ENCODE measurements at regions not wholly inside any gene's neighbourhood (a gene's known extent, or its start where the extent isn't known, plus 50 kb on each side); places are given as distances from the start of the nearest gene placed in this dataset.

DNA sequence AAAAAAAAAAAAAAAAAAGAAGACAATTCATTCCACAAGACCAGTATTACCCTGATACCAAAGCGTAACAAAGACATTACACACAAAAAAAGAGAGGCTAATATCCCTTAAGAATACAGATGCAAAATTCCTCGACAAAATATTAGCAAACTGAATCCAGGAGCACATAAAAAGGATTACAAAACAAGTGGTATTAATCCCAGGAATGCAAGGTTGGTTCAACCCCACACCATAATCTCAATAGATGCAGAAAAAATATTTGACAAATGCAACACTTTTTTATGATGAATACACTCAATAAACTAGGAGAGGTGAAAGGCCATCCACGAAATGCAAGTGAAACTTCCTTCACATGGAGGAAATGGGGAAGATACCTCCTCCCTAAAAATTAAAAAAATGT is 80.1 kb upstream of the TLR4 start:
- H3K79me2 ChIP-seq (ENCODE audit: insufficient read depth, low read length) = no peaks in the 10 kb centered on the region
- ATAC-seq (ENCODE audit: insufficient read depth, low read depth) = no peak
- TF ChIP-seq EZH2 (IDR thresholded peaks at IDR 0.05; ENCODE audit: borderline replicate concordance, low read depth, low read length, severe bottlenecking) = no peak
- TF ChIP-seq, protein P1, sequence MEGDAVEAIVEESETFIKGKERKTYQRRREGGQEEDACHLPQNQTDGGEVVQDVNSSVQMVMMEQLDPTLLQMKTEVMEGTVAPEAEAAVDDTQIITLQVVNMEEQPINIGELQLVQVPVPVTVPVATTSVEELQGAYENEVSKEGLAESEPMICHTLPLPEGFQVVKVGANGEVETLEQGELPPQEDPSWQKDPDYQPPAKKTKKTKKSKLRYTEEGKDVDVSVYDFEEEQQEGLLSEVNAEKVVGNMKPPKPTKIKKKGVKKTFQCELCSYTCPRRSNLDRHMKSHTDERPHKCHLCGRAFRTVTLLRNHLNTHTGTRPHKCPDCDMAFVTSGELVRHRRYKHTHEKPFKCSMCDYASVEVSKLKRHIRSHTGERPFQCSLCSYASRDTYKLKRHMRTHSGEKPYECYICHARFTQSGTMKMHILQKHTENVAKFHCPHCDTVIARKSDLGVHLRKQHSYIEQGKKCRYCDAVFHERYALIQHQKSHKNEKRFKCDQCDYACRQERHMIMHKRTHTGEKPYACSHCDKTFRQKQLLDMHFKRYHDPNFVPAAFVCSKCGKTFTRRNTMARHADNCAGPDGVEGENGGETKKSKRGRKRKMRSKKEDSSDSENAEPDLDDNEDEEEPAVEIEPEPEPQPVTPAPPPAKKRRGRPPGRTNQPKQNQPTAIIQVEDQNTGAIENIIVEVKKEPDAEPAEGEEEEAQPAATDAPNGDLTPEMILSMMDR (IDR thresholded peaks at IDR 0.05; ENCODE audit: borderline replicate concordance, extremely low read depth, low read length, poor library complexity, severe bottlenecking) = no peak
- H3K9ac ChIP-seq (ENCODE audit: low read depth, low read length) = no peak overlapping the region
- no peaks in the 10 kb centered on the region for H4K20me1 ChIP-seq (ENCODE audit: insufficient read depth, low read length)
- H3K4me1 ChIP-seq (ENCODE audit: insufficient read depth, low read length) = no peaks in the 10 kb centered on the region
- H3K27ac ChIP-seq (ENCODE audit: low read length) = no peak overlapping the region
- no peak overlapping the region for H3K4me3 ChIP-seq (ENCODE audit: low read depth in 1 of 2, low read length in 2 of 2)
- H3K27me3 ChIP-seq (ENCODE audit: insufficient read depth, low read length, poor library complexity) = no peaks in the 10 kb centered on the region
- H2AFZ ChIP-seq (ENCODE audit: low read depth, low read length) = no peak overlapping the region
- no peak for DNase-seq
- no peaks in the 10 kb centered on the region for H3K36me3 ChIP-seq (ENCODE audit: insufficient read depth, low read length)
- H3K4me2 ChIP-seq (ENCODE audit: insufficient read depth, low read length) = no peak overlapping the region
- H3K9me3 ChIP-seq (ENCODE audit: insufficient read depth, low read length, severe bottlenecking) = peaks cover 9% of the 10 kb centered on the region

DNA sequence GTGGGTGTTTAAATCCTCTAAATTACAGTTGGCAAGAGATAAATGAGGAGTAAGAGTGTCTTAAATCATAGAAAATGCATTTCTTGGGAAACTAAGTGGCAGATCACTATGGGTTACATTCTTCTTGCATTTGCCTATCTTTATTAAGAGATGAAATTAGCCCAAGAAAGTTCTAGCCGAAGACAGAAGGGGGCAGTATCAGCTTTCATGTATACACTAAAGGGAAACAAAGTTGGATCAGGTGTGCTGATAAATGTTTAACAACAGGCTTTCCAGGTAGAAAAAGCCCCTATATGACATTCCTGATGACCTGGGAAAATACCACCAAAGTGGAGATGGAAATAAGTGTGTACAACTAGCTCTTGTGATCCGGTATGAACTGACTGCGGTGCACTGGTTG is 81.9 kb upstream of the TLR4 start:
- no peak for TF ChIP-seq EZH2 (IDR thresholded peaks at IDR 0.05; ENCODE audit: borderline replicate concordance, low read depth, low read length, severe bottlenecking)
- TF ChIP-seq, protein P1 (IDR thresholded peaks at IDR 0.05; ENCODE audit: borderline replicate concordance, extremely low read depth, low read length, poor library complexity, severe bottlenecking) = no peak
- no peak for DNase-seq
- Histone ChIP-seq H3K79me2 (ENCODE audit: insufficient read depth, low read length) (no peaks in the 10 kb centered on the region), H3K27ac (ENCODE audit: low read length) (no peak overlapping the region), H2AFZ (ENCODE audit: low read depth, low read length) (no peak overlapping the region), H4K20me1 (ENCODE audit: insufficient read depth, low read length) (no peaks in the 10 kb centered on the region), H3K4me1 (ENCODE audit: insufficient read depth, low read length) (no peaks in the 10 kb centered on the region), H3K4me3 (ENCODE audit: low read depth in 1 of 2, low read length in 2 of 2) (no peak overlapping the region), H3K4me2 (ENCODE audit: insufficient read depth, low read length) (no peak overlapping the region), H3K27me3 (ENCODE audit: insufficient read depth, low read length, poor library complexity) (no peaks in the 10 kb centered on the region), H3K36me3 (ENCODE audit: insufficient read depth, low read length) (no peaks in the 10 kb centered on the region), H3K9ac (ENCODE audit: low read depth, low read length) (no peak overlapping the region), H3K9me3 (ENCODE audit: insufficient read depth, low read length, severe bottlenecking) (peaks cover 9% of the 10 kb centered on the region)
- ATAC-seq (ENCODE audit: insufficient read depth, low read depth) = no peak

DNA sequence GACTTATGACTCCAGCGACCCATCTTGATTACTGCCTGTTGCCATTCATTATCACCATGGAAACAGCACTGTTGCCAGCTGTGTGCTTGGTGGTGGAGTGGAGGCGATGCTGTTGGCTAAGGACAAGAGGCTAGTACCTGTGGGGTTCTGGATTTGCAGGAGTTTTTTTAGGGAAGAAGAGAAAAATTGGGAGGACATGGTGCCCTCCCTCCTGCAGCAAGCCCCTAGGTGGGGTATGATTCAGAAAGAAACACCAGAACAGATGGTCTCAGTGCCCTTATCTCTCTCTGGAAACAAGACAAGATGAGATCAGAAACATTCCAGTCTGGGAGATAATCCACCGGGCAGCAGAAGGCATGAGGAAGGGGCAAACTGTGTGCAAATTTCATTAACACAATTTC is 87.8 kb upstream of the TLR4 start:
- Histone ChIP-seq H3K9ac (ENCODE audit: low read depth, low read length) (no peak overlapping the region), H3K27ac (ENCODE audit: low read length) (no peak overlapping the region), H3K36me3 (ENCODE audit: insufficient read depth, low read length) (no peaks in the 10 kb centered on the region), H3K79me2 (ENCODE audit: insufficient read depth, low read length) (no peaks in the 10 kb centered on the region), H3K4me3 (ENCODE audit: low read depth in 1 of 2, low read length in 2 of 2) (no peak overlapping the region), H2AFZ (ENCODE audit: low read depth, low read length) (no peak overlapping the region), H3K4me2 (ENCODE audit: insufficient read depth, low read length) (no peak overlapping the region), H3K4me1 (ENCODE audit: insufficient read depth, low read length) (no peaks in the 10 kb centered on the region), H4K20me1 (ENCODE audit: insufficient read depth, low read length) (no peaks in the 10 kb centered on the region), H3K27me3 (ENCODE audit: insufficient read depth, low read length, poor library complexity) (no peaks in the 10 kb centered on the region), H3K9me3 (ENCODE audit: insufficient read depth, low read length, severe bottlenecking) (no peaks in the 10 kb centered on the region)
- DNase-seq (no peak), ATAC-seq (ENCODE audit: insufficient read depth, low read depth) (no peak)
- no peak for TF ChIP-seq EZH2 (IDR thresholded peaks at IDR 0.05; ENCODE audit: borderline replicate concordance, low read depth, low read length, severe bottlenecking)
- TF ChIP-seq, protein P1 (IDR thresholded peaks at IDR 0.05; ENCODE audit: borderline replicate concordance, extremely low read depth, low read length, poor library complexity, severe bottlenecking) = no peak

DNA sequence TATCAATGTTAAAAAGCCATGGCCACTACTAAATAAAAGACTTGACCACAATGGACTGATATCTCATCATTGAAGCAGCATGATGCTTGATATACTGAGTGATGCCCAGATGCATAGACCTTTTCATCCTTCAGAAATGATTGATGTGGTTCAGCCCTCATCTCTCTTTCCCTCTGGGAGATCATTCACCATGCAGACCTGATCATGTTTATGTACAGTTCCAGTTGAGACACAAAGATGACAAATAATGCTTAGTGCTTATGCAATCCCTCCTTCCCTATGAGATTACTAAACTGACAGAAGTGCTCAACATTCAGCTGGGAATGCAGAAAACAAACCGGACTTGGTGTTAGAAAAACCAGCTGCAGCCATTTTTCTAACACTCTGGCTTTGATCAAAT is 91.9 kb upstream of the TLR4 start:
- DNase-seq (no peak), ATAC-seq (ENCODE audit: insufficient read depth, low read depth) (no peak)
- no peaks in the 10 kb centered on the region for H3K79me2 ChIP-seq (ENCODE audit: insufficient read depth, low read length)
- H3K36me3 ChIP-seq (ENCODE audit: insufficient read depth, low read length) = no peaks in the 10 kb centered on the region
- H3K27ac ChIP-seq (ENCODE audit: low read length) = no peak overlapping the region
- no peak for TF ChIP-seq EZH2 (IDR thresholded peaks at IDR 0.05; ENCODE audit: borderline replicate concordance, low read depth, low read length, severe bottlenecking)
- TF ChIP-seq, protein P1 (IDR thresholded peaks at IDR 0.05; ENCODE audit: borderline replicate concordance, extremely low read depth, low read length, poor library complexity, severe bottlenecking) = no peak
- H3K9me3 ChIP-seq (ENCODE audit: insufficient read depth, low read length, severe bottlenecking) = no peaks in the 10 kb centered on the region
- H3K27me3 ChIP-seq (ENCODE audit: insufficient read depth, low read length, poor library complexity) = no peaks in the 10 kb centered on the region
- H4K20me1 ChIP-seq (ENCODE audit: insufficient read depth, low read length) = no peaks in the 10 kb centered on the region
- H3K9ac ChIP-seq (ENCODE audit: low read depth, low read length) = no peak overlapping the region
- H3K4me1 ChIP-seq (ENCODE audit: insufficient read depth, low read length) = no peaks in the 10 kb centered on the region; the same call in 1 of the 2 replicates
- no peak overlapping the region for H2AFZ ChIP-seq (ENCODE audit: low read depth, low read length)
- no peak overlapping the region for H3K4me2 ChIP-seq (ENCODE audit: insufficient read depth, low read length)
- no peak overlapping the region for H3K4me3 ChIP-seq (ENCODE audit: low read depth in 1 of 2, low read length in 2 of 2)
